Gastroesophageal sphincter (tissue), 4 donors: ENCODE measurements at regions not wholly inside any gene's neighbourhood (a gene's known extent, or its start where the extent isn't known, plus 50 kb on each side); places are given as distances from the start of the nearest gene placed in this dataset.
A peak's percentile ranks its signal among the peaks of the same experiment; 100 is the strongest.
"Not testable (repeated sequence)": the region's sequence is repeated elsewhere in the genome, so short reads cannot be mapped to it uniquely, and the experiment has no call there.

Experiments used
- ATAC-seq: fragments of 150-250 bp; one replicate; pipeline ENCODE4 v1.9.1; 2016; ENCODE audit warnings: mild to moderate bottlenecking, moderate library complexity
- H3K27ac ChIP-seq, 4 donors: fragments of 200-600 bp; sonication (generic) in 3 of 4; 1 replicate in 3 of 4; 2 replicates in 1 of 4; pipeline ENCODE4 v1.5.1; 2016 to 2019
- H3K27me3 ChIP-seq: fragments of 200-600 bp; sonication (generic); one replicate; pipeline ENCODE4 v1.5.1; 2019
- H3K36me3 ChIP-seq, 2 donors: fragments of 200-600 bp; sonication (generic); one replicate each; pipeline ENCODE4 v1.5.1; 2019; ENCODE audit warnings: control low read depth in 1 of 2
- H3K4me1 ChIP-seq, 3 donors: fragments of 200-600 bp; sonication (generic); 1 replicate in 2 of 3; 2 replicates in 1 of 3; pipeline ENCODE4 v1.5.1; 2016 to 2019; ENCODE audit warnings: control low read depth in 2 of 3
- H3K4me3 ChIP-seq, 2 donors: fragments of 200-600 bp; sonication (generic); one replicate each; pipeline ENCODE4 v1.5.1; 2019; ENCODE audit warnings: mild to moderate bottlenecking in 1 of 2, moderate library complexity in 1 of 2
- H3K9me3 ChIP-seq, 3 donors: fragments of 200-600 bp; sonication (generic); one replicate each; pipeline ENCODE4 v1.5.1; 2017 to 2019; ENCODE audit warnings: control low read depth in 2 of 3
- CTCF ChIP-seq, 4 experiments: fragments of 200-600 bp in 2 of 4; fragments of 450-650 bp in 2 of 4; sonication (generic) in 1 of 4; IDR thresholded peaks; one replicate each; pipeline ENCODE4 v1.5.1; 2017 to 2019; ENCODE audit warnings: antibody characterized with exemption in 4 of 4, mild to moderate bottlenecking in 2 of 4, moderate library complexity in 2 of 4
- EP300 ChIP-seq: sonication (generic); formaldehyde crosslinking; IDR thresholded peaks from one replicate; pipeline ENCODE4 v1.6.1; 2017; ENCODE audit warnings: antibody characterized with exemption, mild to moderate bottlenecking
- POLR2A ChIP-seq, 2 donors: fragments of 450-650 bp; IDR thresholded peaks; one replicate each; pipeline ENCODE4 v1.6.1; 2017; ENCODE audit warnings: antibody characterized with exemption in 2 of 2, mild to moderate bottlenecking in 2 of 2, moderate library complexity in 1 of 2
- POLR2AphosphoS5 ChIP-seq: sonication (generic); formaldehyde crosslinking; IDR thresholded peaks from one replicate; pipeline ENCODE4 v1.6.1; 2017; ENCODE audit warnings: antibody characterized with exemption
- WGBS, 2 donors: methylation state at CpG; one replicate each; pipeline ENCODE4 v1.1.5; 2018; ENCODE audit warnings: low coverage in 1 of 2; 5-methylcytosine and 5-hydroxymethylcytosine counted together

- Histone ChIP-seq H3K27ac (no peak overlapping the region), H3K9me3 (no peaks in the 10 kb centered on the region), H3K4me3 (no peak overlapping the region), H3K4me1 (no peaks in the 10 kb centered on the region), H3K36me3 (no peaks in the 10 kb centered on the region), H3K27me3 (no peaks in the 10 kb centered on the region)
- TF ChIP-seq POLR2A (IDR thresholded peaks at IDR 0.05) = no peak
- no peak for TF ChIP-seq CTCF (IDR thresholded peaks at IDR 0.05)
- no peak for TF ChIP-seq POLR2AphosphoS5
- TF ChIP-seq EP300 = no peak
- peak; percentile 15 for ATAC-seq
- WGBS, 2 donors = 44 to 48% methylated on average over 1 of the region's 1 CpG
These were observed 466.0 kb downstream of the KCNJ18 start for GRCh38 chr17:22158364-22158763.

GRCh38 chr17:22161376-22161775, 469.1 kb downstream of the KCNJ18 start:
- ATAC-seq = no peak
- H3K4me1 ChIP-seq = no peaks in the 10 kb centered on the region
- TF ChIP-seq CTCF (IDR thresholded peaks at IDR 0.05) (no peak), POLR2AphosphoS5 (no peak), EP300 (no peak), POLR2A (IDR thresholded peaks at IDR 0.05) (no peak)
- H3K4me3 ChIP-seq = no peak overlapping the region
- H3K27ac ChIP-seq = no peak overlapping the region
- H3K27me3 ChIP-seq = no peaks in the 10 kb centered on the region
- WGBS, 2 donors = 73 to 85% methylated on average over 6 to 7 of the region's 7 CpGs
- no peaks in the 10 kb centered on the region for H3K36me3 ChIP-seq
- no peaks in the 10 kb centered on the region for H3K9me3 ChIP-seq

- Histone ChIP-seq H3K4me3 (no peak overlapping the region), H3K9me3 (peaks cover 0 to 11% (median 0%) of the 10 kb centered on the region in 3 donors), H3K36me3 (no peaks in the 10 kb centered on the region), H3K27me3 (no peaks in the 10 kb centered on the region), H3K4me1 (no peaks in the 10 kb centered on the region), H3K27ac (no peak overlapping the region)
- ATAC-seq = no peak
- TF ChIP-seq POLR2A (IDR thresholded peaks at IDR 0.05) (no peak), EP300 (no peak), CTCF (IDR thresholded peaks at IDR 0.05) (no peak), POLR2AphosphoS5 (no peak)
- 49% methylated on average over 3 to 6 of the region's 7 CpGs for WGBS, 2 donors
These were observed 479.3 kb downstream of the KCNJ18 start for GRCh38 chr17:22171631-22172030.

GRCh38 chr17:22193113-22193512, 500.8 kb downstream of the KCNJ18 start:
- ATAC-seq = no peak
- H3K27ac ChIP-seq = no peak overlapping the region
- 40 to 63% methylated on average over 1 to 2 of the region's 2 CpGs for WGBS, 2 donors
- no peaks in the 10 kb centered on the region for H3K36me3 ChIP-seq
- H3K9me3 ChIP-seq = peaks cover 0 to under 1% (median 0%) of the 10 kb centered on the region in 3 donors
- H3K27me3 ChIP-seq = no peaks in the 10 kb centered on the region
- TF ChIP-seq CTCF (IDR thresholded peaks at IDR 0.05) (no peak), EP300 (no peak), POLR2A (IDR thresholded peaks at IDR 0.05) (no peak), POLR2AphosphoS5 (no peak)
- H3K4me3 ChIP-seq = no peak overlapping the region
- no peaks in the 10 kb centered on the region for H3K4me1 ChIP-seq

DNA sequence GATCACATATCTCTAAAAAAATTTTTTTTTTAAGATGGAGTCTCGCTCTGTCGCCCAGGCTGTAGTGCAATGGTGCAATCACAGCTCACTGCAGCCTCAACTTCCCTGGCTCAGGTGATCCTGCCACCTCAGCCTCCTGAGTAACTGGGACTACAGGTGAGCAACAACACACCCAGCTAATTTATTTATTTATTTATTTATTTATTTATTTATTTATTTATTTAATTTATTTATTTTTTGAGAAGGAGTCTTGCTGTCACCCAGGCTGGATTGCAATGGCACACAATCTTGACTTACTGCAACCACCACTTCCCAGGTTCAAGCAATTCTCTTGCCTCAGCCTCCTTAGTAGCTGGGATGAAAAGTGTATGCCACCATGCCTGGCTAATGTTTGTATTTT, 507.9 kb downstream of the KCNJ18 start:
- not testable (repeated sequence) for H3K27me3 ChIP-seq, H3K36me3 ChIP-seq, H3K27ac ChIP-seq, H3K4me3 ChIP-seq, H3K4me1 ChIP-seq, ATAC-seq
- H3K9me3 ChIP-seq = peaks cover 0 to 31% (median 0%) of the 10 kb centered on the region in 3 donors
- WGBS, 2 donors = 93 to 96% methylated on average over 2 of the region's 2 CpGs
